GM12878 (cell line): ENCODE measurements at regions not wholly inside any gene's neighbourhood (a gene's known extent, or its start where the extent isn't known, plus 50 kb on each side); places are given as distances from the start of the nearest gene placed in this dataset.
A peak's percentile ranks its signal among the peaks of the same experiment; 100 is the strongest.

Experiments used
- ATAC-seq: fragments of 200-7000 bp; cut with Tn5 transposase; 3 replicates; pipeline ENCODE4 v1.9.1; 2020; ENCODE audit warnings: mild to moderate bottlenecking, moderate library complexity
- BruUV-seq: library from RNA; stranded (reverse); fragments of 400-500 nt; replicated peaks from 2 replicates; lab custom pipeline; 2021; lab: Mats Ljungman, UMichigan
- CTCF ChIA-PET: fragments of 300-600 bp; sonication (Branson Sonifier 250); formaldehyde crosslinking; extraction: SDS; loops from one replicate; lab custom pipeline; 2021; ENCODE audit warnings: inconsistent platforms; lab: Yijun Ruan, JAX
- POLR2A ChIA-PET: fragments of 350-600 bp; formaldehyde crosslinking; extraction: SDS; loops from one replicate; lab custom pipeline; 2021; ENCODE audit warnings: inconsistent platforms; lab: Charles Lee
- RAD21 ChIA-PET: fragments of 300-600 bp; sonication (Branson Sonifier 250); formaldehyde crosslinking; loops from one replicate; lab custom pipeline; 2023; ENCODE audit warnings: antibody characterized with exemption; ENCODE audit not compliant: unreplicated experiment; lab: Charles Lee
- SMC1A ChIA-PET: fragments of 300-600 bp; sonication (Branson Sonifier 250); formaldehyde crosslinking; loops from one replicate; lab custom pipeline; 2023; ENCODE audit not compliant: unreplicated experiment, uncharacterized antibody; lab: Charles Lee
- DNase-seq: peaks from one replicate; pipeline ENCODE4 v3.0.0-alpha.2; 2011; ENCODE audit warnings: low read depth, low spot score
- FAIRE-seq: peaks from 3 replicates; lab custom pipeline; 2011; peaks lifted over from hg19 to GRCh38; lab: Jason Lieb, UNC
- H2AFZ ChIP-seq: 2 replicates; pipeline ENCODE4 v1.6.0; 2011; ENCODE audit warnings: low read depth, low read length, control low read depth; ENCODE audit not compliant: control insufficient read depth
- H3K27ac ChIP-seq: 2 replicates; pipeline ENCODE4 v1.5.1; 2011; ENCODE audit warnings: control low read depth; ENCODE audit not compliant: control insufficient read depth, insufficient read depth
- H3K27me3 ChIP-seq, 2 experiments: replicated peaks in 1 of 2; 2 replicates each; pipeline versions ENCODE4 v1.6.0 to v1.6.1; 2011; ENCODE audit warnings: low read length in 1 of 2; ENCODE audit not compliant: control insufficient read depth in 2 of 2, insufficient read depth in 2 of 2
- H3K36me3 ChIP-seq, 2 experiments: 2 replicates each; pipeline ENCODE4 v1.5.1; 2011; ENCODE audit warnings: low read length in 1 of 2; ENCODE audit not compliant: control insufficient read depth in 2 of 2, insufficient read depth in 2 of 2
- H3K4me1 ChIP-seq: 2 replicates; pipeline ENCODE4 v1.6.1; 2011; ENCODE audit warnings: mild to moderate bottlenecking, low read length, moderate library complexity, mixed read lengths; ENCODE audit not compliant: control insufficient read depth, insufficient read depth
- H3K4me2 ChIP-seq: 2 replicates; pipeline ENCODE4 v1.6.0; 2011; ENCODE audit warnings: control low read depth; ENCODE audit not compliant: control insufficient read depth, insufficient read depth
- H3K4me3 ChIP-seq: fragments of 200-600 bp; sonication (generic); 2 replicates; pipeline ENCODE4 v1.5.1; 2016
- H3K79me2 ChIP-seq: 2 replicates; pipeline ENCODE4 v1.6.0; 2011; ENCODE audit warnings: low read length; ENCODE audit not compliant: control insufficient read depth, insufficient read depth
- H3K9ac ChIP-seq: 2 replicates; pipeline ENCODE4 v1.8.0; 2011; ENCODE audit warnings: low read length, control low read depth, mixed read lengths; ENCODE audit not compliant: control insufficient read depth, insufficient read depth
- H3K9me3 ChIP-seq: replicated peaks from 3 replicates; pipeline ENCODE4 v1.5.1; 2011; ENCODE audit warnings: mild to moderate bottlenecking, low read length; ENCODE audit not compliant: control insufficient read depth, insufficient read depth
- H4K20me1 ChIP-seq: 2 replicates; pipeline ENCODE4 v1.6.0; 2011; ENCODE audit not compliant: control insufficient read depth, insufficient read depth
- EED ChIP-seq: sonication (generic); IDR thresholded peaks from 2 replicates; pipeline ENCODE4 v1.6.1; 2016; ENCODE audit warnings: antibody characterized with exemption, low read depth
- HDAC2 ChIP-seq: fragments of 200-600 bp; sonication (generic); IDR thresholded peaks from 2 replicates; pipeline ENCODE4 v1.6.1; 2017
- KDM1A ChIP-seq: fragments of 200-600 bp; sonication (generic); IDR thresholded peaks from 2 replicates; pipeline ENCODE4 v1.6.1; 2016; ENCODE audit warnings: borderline replicate concordance
- MXI1 ChIP-seq: fragments of 150-350 bp; IDR thresholded peaks from 2 replicates; pipeline ENCODE4 v1.6.1; 2011; ENCODE audit warnings: low read depth, mild to moderate bottlenecking, inconsistent platforms, low read length, improper control_type of control experiment
- NFXL1 ChIP-seq: fragments of 450-650 bp; IDR thresholded peaks from 2 replicates; pipeline ENCODE4 v1.6.1; 2017; ENCODE audit warnings: antibody characterized with exemption, mild to moderate bottlenecking, borderline replicate concordance
- RUNX3 ChIP-seq: IDR thresholded peaks from 2 replicates; pipeline ENCODE4 v1.6.1; 2012; ENCODE audit warnings: low read length, inconsistent platforms
- TAF1 ChIP-seq: IDR thresholded peaks from 2 replicates; pipeline ENCODE4 v1.6.1; 2011; ENCODE audit warnings: mild to moderate bottlenecking, low read depth, low read length, borderline replicate concordance
- TARDBP ChIP-seq: IDR thresholded peaks from 2 replicates; pipeline ENCODE4 v1.6.1; 2016; ENCODE audit warnings: borderline replicate concordance
- YY1 ChIP-seq: IDR thresholded peaks from 2 replicates; pipeline ENCODE4 v1.6.1; 2011; ENCODE audit warnings: low read depth, mild to moderate bottlenecking, low read length
- WGBS: methylation state at CpG from one replicate; pipeline ENCODE4 v1.1.6; 2016; ENCODE audit warnings: low lambda C conversion rate; ENCODE audit not compliant: insufficient replicate concordance, insufficient coverage; ENCODE audit errors: missing lambda C conversion rate; 5-methylcytosine and 5-hydroxymethylcytosine counted together
- in situ Hi-C: fragments of 300-500 bp; cut with MboI; formaldehyde crosslinking; loops from 9 replicates; pipeline ENCODE4 v1.14.3; 2018; ENCODE audit warnings: mixed read lengths
- intact Hi-C: fragments of 100-400 bp; cut with micrococcal nuclease; formaldehyde crosslinking; loops from one replicate; pipeline ENCODE4 v1.14.2; 2022; ENCODE audit not compliant: unreplicated experiment
- TF ChIP-seq, protein P1 (sequence below): fragments of 450-650 bp; formaldehyde crosslinking; IDR thresholded peaks from 2 replicates; pipeline ENCODE4 v1.5.0; 2022; ENCODE audit warnings: mild to moderate bottlenecking, missing genetic modification characterization
- TF ChIP-seq, protein P2 (sequence below): fragments of 450-650 bp; IDR thresholded peaks from 2 replicates; pipeline ENCODE4 v1.6.1; 2017; ENCODE audit warnings: antibody characterized with exemption, mild to moderate bottlenecking, moderate library complexity

DNA sequence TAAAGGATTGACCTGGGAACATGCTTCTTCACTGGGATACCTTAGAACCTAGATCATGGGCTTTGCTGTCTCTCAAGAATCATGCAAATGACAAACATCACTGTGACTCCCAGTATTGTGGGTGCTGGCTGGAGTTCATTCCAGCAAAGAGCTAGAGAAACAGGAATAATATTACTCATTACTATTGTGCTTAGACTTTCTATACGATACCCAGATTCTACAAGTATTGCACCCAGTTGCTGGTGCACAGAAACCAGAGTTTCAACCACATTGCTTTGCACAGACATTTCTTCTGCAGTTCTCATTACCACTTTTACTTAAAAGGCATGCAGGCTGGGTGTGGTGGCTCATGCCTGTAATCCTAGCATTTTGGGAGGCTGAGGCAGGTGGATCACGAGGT is 220.4 kb upstream of the ZNF217 start:
- no peak for TF ChIP-seq TARDBP
- peak; percentile 37 for TF ChIP-seq RUNX3
- 0 out of 2 replicates have a peak, but pooled peaks have one; percentile 35 for TF ChIP-seq EED
- TF ChIP-seq NFXL1: peak; percentile 90; the same call in 1 of the 2 replicates
- no peak for TF ChIP-seq MXI1
- POLR2A ChIA-PET: interaction anchor here (1.4 kb wide), 1 partner anchor 60 kb away, joined by 4 read pairs; no protein-coding TSS in a partner anchor
- CTCF ChIA-PET: interaction anchor here (0.6 to 1.7 kb wide), 4 partner anchors 11 to 143 kb away, joined by 3 read pairs; no protein-coding TSS in a partner anchor
- Histone ChIP-seq H3K27ac (no peak overlapping the region), H3K4me2 (no peak overlapping the region; the same call in 1 of the 2 replicates), H3K9ac (no peak overlapping the region), H3K36me3 (no peaks in the 10 kb centered on the region), H3K9me3 (no peaks in the 10 kb centered on the region; the same call in 2 of the 3 replicates), H3K4me3 (no peak overlapping the region), H3K4me1 (peaks cover 18% of the 10 kb centered on the region), H3K27me3 (no peaks in the 10 kb centered on the region), H2AFZ (no peak overlapping the region), H4K20me1 (no peaks in the 10 kb centered on the region), H3K79me2 (no peaks in the 10 kb centered on the region)
- peak; percentile 70 for ATAC-seq
- RAD21 ChIA-PET: no interaction called here
- in situ Hi-C loops: no loop called here
- FAIRE-seq: no peak
- SMC1A ChIA-PET: interaction anchor here (0.8 to 2.3 kb wide), 3 partner anchors 16 to 65 kb away, joined by 3 to 4 read pairs (median 3); no protein-coding TSS in a partner anchor
- BruUV-seq: no TSS peak
- intact Hi-C loops: no loop called here
- no peak for DNase-seq
- 50% methylated on average over 2 of the region's 2 CpGs for WGBS

DNA sequence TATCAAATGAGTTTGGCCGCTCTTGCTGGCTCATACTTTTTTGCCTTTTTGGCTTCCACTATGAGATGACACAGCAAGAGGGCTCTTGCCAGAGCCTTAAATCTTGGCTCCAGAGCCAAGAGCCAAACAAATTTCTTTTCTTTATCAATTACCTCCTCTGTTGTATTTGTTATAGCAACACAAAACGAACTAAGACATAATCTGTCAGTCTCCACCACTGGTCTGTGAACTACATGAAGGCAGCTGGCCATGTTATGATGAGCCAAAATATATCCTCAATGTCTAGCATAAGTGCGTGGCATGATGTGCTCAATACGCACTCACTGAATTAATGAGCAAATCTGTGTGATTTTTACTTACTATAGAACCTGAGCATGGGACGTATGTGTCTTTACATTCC is 220.0 kb upstream of the ZNF217 start:
- no peaks in the 10 kb centered on the region for H4K20me1 ChIP-seq
- H3K4me3 ChIP-seq: no peak overlapping the region
- intact Hi-C loops (no loop called here), in situ Hi-C loops (no loop called here)
- WGBS: 68% methylated on average over 5 of the region's 5 CpGs
- FAIRE-seq: no peak
- ChIA-PET POLR2A (interaction anchor here (1.4 kb wide), 1 partner anchor 59 kb away, joined by 4 read pairs; no protein-coding TSS in a partner anchor), SMC1A (interaction anchor here (0.8 kb wide), 1 partner anchor 16 kb away, joined by 3 read pairs; no protein-coding TSS in a partner anchor), RAD21 (no interaction called here), CTCF (interaction anchor here (0.6 to 1.7 kb wide), 3 partner anchors 11 to 19 kb away, joined by 3 read pairs; no protein-coding TSS in a partner anchor)
- no peaks in the 10 kb centered on the region for H3K27me3 ChIP-seq
- H3K9me3 ChIP-seq: no peaks in the 10 kb centered on the region; the same call in 2 of the 3 replicates
- H3K27ac ChIP-seq: no peak overlapping the region
- no peak for DNase-seq
- H3K4me1 ChIP-seq: peaks cover 18% of the 10 kb centered on the region
- H3K79me2 ChIP-seq: no peaks in the 10 kb centered on the region
- ATAC-seq: no peak
- H3K9ac ChIP-seq: no peak overlapping the region
- no peak overlapping the region for H2AFZ ChIP-seq
- H3K36me3 ChIP-seq: no peaks in the 10 kb centered on the region
- no TSS peak for BruUV-seq
- H3K4me2 ChIP-seq: no peak overlapping the region
- TF ChIP-seq KDM1A (no peak), YY1 (no peak), HDAC2 (no peak), TAF1 (no peak)
- TF ChIP-seq, protein P1, sequence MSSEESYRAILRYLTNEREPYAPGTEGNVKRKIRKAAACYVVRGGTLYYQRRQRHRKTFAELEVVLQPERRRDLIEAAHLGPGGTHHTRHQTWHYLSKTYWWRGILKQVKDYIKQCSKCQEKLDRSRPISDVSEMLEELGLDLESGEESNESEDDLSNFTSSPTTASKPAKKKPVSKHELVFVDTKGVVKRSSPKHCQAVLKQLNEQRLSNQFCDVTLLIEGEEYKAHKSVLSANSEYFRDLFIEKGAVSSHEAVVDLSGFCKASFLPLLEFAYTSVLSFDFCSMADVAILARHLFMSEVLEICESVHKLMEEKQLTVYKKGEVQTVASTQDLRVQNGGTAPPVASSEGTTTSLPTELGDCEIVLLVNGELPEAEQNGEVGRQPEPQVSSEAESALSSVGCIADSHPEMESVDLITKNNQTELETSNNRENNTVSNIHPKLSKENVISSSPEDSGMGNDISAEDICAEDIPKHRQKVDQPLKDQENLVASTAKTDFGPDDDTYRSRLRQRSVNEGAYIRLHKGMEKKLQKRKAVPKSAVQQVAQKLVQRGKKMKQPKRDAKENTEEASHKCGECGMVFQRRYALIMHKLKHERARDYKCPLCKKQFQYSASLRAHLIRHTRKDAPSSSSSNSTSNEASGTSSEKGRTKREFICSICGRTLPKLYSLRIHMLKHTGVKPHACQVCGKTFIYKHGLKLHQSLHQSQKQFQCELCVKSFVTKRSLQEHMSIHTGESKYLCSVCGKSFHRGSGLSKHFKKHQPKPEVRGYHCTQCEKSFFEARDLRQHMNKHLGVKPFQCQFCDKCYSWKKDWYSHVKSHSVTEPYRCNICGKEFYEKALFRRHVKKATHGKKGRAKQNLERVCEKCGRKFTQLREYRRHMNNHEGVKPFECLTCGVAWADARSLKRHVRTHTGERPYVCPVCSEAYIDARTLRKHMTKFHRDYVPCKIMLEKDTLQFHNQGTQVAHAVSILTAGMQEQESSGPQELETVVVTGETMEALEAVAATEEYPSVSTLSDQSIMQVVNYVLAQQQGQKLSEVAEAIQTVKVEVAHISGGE: no peak
- TF ChIP-seq, protein P2, sequence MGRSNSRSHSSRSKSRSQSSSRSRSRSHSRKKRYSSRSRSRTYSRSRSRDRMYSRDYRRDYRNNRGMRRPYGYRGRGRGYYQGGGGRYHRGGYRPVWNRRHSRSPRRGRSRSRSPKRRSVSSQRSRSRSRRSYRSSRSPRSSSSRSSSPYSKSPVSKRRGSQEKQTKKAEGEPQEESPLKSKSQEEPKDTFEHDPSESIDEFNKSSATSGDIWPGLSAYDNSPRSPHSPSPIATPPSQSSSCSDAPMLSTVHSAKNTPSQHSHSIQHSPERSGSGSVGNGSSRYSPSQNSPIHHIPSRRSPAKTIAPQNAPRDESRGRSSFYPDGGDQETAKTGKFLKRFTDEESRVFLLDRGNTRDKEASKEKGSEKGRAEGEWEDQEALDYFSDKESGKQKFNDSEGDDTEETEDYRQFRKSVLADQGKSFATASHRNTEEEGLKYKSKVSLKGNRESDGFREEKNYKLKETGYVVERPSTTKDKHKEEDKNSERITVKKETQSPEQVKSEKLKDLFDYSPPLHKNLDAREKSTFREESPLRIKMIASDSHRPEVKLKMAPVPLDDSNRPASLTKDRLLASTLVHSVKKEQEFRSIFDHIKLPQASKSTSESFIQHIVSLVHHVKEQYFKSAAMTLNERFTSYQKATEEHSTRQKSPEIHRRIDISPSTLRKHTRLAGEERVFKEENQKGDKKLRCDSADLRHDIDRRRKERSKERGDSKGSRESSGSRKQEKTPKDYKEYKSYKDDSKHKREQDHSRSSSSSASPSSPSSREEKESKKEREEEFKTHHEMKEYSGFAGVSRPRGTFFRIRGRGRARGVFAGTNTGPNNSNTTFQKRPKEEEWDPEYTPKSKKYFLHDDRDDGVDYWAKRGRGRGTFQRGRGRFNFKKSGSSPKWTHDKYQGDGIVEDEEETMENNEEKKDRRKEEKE: no peak
